ENCODE measurements at regions not wholly inside any gene's neighbourhood (a gene's known extent, or its start where the extent isn't known, plus 50 kb on each side); places are given as distances from the start of the nearest gene placed in this dataset.

GRCh38 chr3:69504232-69504631, 118.3 kb upstream of the FRMD4B start:
- Histone ChIP-seq H3K4me3 (no peak overlapping the region), H3K27ac (no peak overlapping the region), H3K36me3 (no peaks in the 10 kb centered on the region), H3K9me3 (no peaks in the 10 kb centered on the region), H3K4me1 (replicated peaks) (no peaks in the 10 kb centered on the region), H3K27me3 (replicated peaks; ENCODE audit: insufficient read depth) (no peaks in the 10 kb centered on the region)
- DNase-seq (ENCODE audit: low spot score), result no peak
- intact Hi-C loops (cut with DNase I), result no loop called here
- TF ChIP-seq POLR2AphosphoS5 (IDR thresholded peaks at IDR 0.05) (no peak), CTCF (IDR thresholded peaks at IDR 0.05) (no peak), POLR2A (IDR thresholded peaks at IDR 0.05) (no peak)
- 57% methylated on average over 3 of the region's 3 CpGs for WGBS

GRCh38 chr3:69500604-69501003, 114.7 kb upstream of the FRMD4B start:
- DNase-seq (ENCODE audit: low spot score), result no peak
- WGBS, result 70% methylated on average over 5 of the region's 5 CpGs

GRCh38 chr3:69499899-69500421, 114.1 kb upstream of the FRMD4B start:
- Histone ChIP-seq H3K27me3 (replicated peaks; ENCODE audit: insufficient read depth) (no peaks in the 10 kb centered on the region), H3K9me3 (no peaks in the 10 kb centered on the region), H3K36me3 (no peaks in the 10 kb centered on the region), H3K4me3 (no peak overlapping the region), H3K27ac (peak overlapping the region in 1 of 2 donors; percentile 24), H3K4me1 (replicated peaks) (no peaks in the 10 kb centered on the region)
- no peak for TF ChIP-seq CTCF (IDR thresholded peaks at IDR 0.05)
- no peak for TF ChIP-seq POLR2A (IDR thresholded peaks at IDR 0.05)
- TF ChIP-seq POLR2AphosphoS5 (IDR thresholded peaks at IDR 0.05), result no peak
- WGBS, result 61% methylated on average over 9 of the region's 9 CpGs
- no peak for DNase-seq (ENCODE audit: low spot score)
- intact Hi-C loops (cut with DNase I), result no loop called here

More at GRCh38 chr3:69500604-69501003, 114.7 kb upstream of the FRMD4B start:
- Histone ChIP-seq H3K4me1 (replicated peaks) (no peaks in the 10 kb centered on the region), H3K9me3 (no peaks in the 10 kb centered on the region), H3K4me3 (no peak overlapping the region), H3K27me3 (replicated peaks; ENCODE audit: insufficient read depth) (no peaks in the 10 kb centered on the region), H3K27ac (no peak overlapping the region), H3K36me3 (no peaks in the 10 kb centered on the region)
- intact Hi-C loops (cut with DNase I), result no loop called here
- TF ChIP-seq POLR2A (IDR thresholded peaks at IDR 0.05), result no peak
- TF ChIP-seq POLR2AphosphoS5 (IDR thresholded peaks at IDR 0.05), result no peak
- no peak for TF ChIP-seq CTCF (IDR thresholded peaks at IDR 0.05)

GRCh38 chr3:69499422-69499821, 113.5 kb upstream of the FRMD4B start:
- no peak overlapping the region for H3K4me3 ChIP-seq
- intact Hi-C loops (cut with DNase I), result no loop called here
- no peaks in the 10 kb centered on the region for H3K4me1 ChIP-seq (replicated peaks)
- H3K9me3 ChIP-seq, result no peaks in the 10 kb centered on the region
- TF ChIP-seq POLR2AphosphoS5 (IDR thresholded peaks at IDR 0.05) (no peak), POLR2A (IDR thresholded peaks at IDR 0.05) (no peak), CTCF (IDR thresholded peaks at IDR 0.05) (no peak)
- H3K27ac ChIP-seq, result peak overlapping the region in 1 of 2 donors; percentile 24
- no peak for DNase-seq (ENCODE audit: low spot score)
- WGBS, result 56% methylated on average over 3 of the region's 3 CpGs
- H3K27me3 ChIP-seq (replicated peaks; ENCODE audit: insufficient read depth), result no peaks in the 10 kb centered on the region
- H3K36me3 ChIP-seq, result no peaks in the 10 kb centered on the region

- H3K36me3 ChIP-seq, result no peaks in the 10 kb centered on the region
- intact Hi-C loops (cut with DNase I), result no loop called here
- no peaks in the 10 kb centered on the region for H3K27me3 ChIP-seq (replicated peaks; ENCODE audit: insufficient read depth)
- H3K4me3 ChIP-seq, result no peak overlapping the region
- TF ChIP-seq CTCF (IDR thresholded peaks at IDR 0.05) (no peak), POLR2A (IDR thresholded peaks at IDR 0.05) (no peak)
- 100% methylated on average over 3 of the region's 3 CpGs for WGBS
- H3K4me1 ChIP-seq (replicated peaks), result no peaks in the 10 kb centered on the region
- H3K27ac ChIP-seq, result no peak overlapping the region
- no peak for DNase-seq (ENCODE audit: low spot score)
- H3K9me3 ChIP-seq, result no peaks in the 10 kb centered on the region
Observed at GRCh38 chr3:69496856-69497255, 111.0 kb upstream of the FRMD4B start.
